Naive thymus-derived CD8-positive, alpha-beta T cell (primary cell): ENCODE measurements at regions not wholly inside any gene's neighbourhood (a gene's known extent, or its start where the extent isn't known, plus 50 kb on each side); places are given as distances from the start of the nearest gene placed in this dataset.

Experiments
- ATAC-seq, 2 donors: fragments of 150-1000 bp; cut with Tn5 transposase in 1 of 2; sonication (Bioruptor Pico), chemical (Tn5 transposase) in 1 of 2; 1 replicate in 1 of 2; 2 replicates in 1 of 2; pipeline ENCODE4 v1.10.0; 2021; ENCODE audit warnings: mild to moderate bottlenecking in 2 of 2, moderate library complexity in 2 of 2
- POLR2A ChIA-PET: fragments of 350-600 bp; sonication (Branson Sonifier 250); formaldehyde crosslinking; loops from one replicate; lab custom pipeline; 2021; ENCODE audit warnings: antibody characterized with exemption; lab: Charles Lee
- DNase-seq, 10 donors: peaks; one replicate each; pipeline versions ENCODE4 v3.0.0 to v3.0.0-alpha.2; 2020 to 2022
- H3K27ac Mint-ChIP-seq, 10 donors: one replicate each; pipeline ENCODE4 v1.8.0; 2020 to 2022; ENCODE audit warnings: mild to moderate bottlenecking in 10 of 10, mixed read lengths in 10 of 10, moderate library complexity in 4 of 10, inconsistent platforms in 1 of 10
- H3K27me3 Mint-ChIP-seq, 5 donors: one replicate each; pipeline ENCODE4 v1.8.0; 2021 to 2022; ENCODE audit warnings: mixed read lengths in 5 of 5
- H3K36me3 Mint-ChIP-seq, 3 donors: one replicate each; pipeline ENCODE4 v1.8.0; 2020 to 2022; ENCODE audit warnings: mixed read lengths in 3 of 3, mild to moderate bottlenecking in 2 of 3, inconsistent platforms in 1 of 3
- H3K4me1 Mint-ChIP-seq, 4 donors: one replicate each; pipeline ENCODE4 v1.8.0; 2021 to 2022; ENCODE audit warnings: mixed read lengths in 4 of 4
- H3K4me3 Mint-ChIP-seq, 10 donors: one replicate each; pipeline ENCODE4 v1.8.0; 2020 to 2022; ENCODE audit warnings: mild to moderate bottlenecking in 10 of 10, mixed read lengths in 10 of 10, moderate library complexity in 6 of 10, inconsistent platforms in 1 of 10
- H3K9me3 Mint-ChIP-seq, 9 donors: one replicate each; pipeline ENCODE4 v1.8.0; 2020 to 2022; ENCODE audit warnings: mixed read lengths in 9 of 9, mild to moderate bottlenecking in 3 of 9, inconsistent platforms in 1 of 9, moderate library complexity in 1 of 9

GRCh38 chr4:78675325-78675724 is 100.8 kb upstream of the BMP2K start:
- no peak for DNase-seq
- POLR2A ChIA-PET: no interaction called here
- Mint-ChIP-seq H3K9me3 (peaks cover 0 to 9% (median 2%) of the 10 kb centered on the region in 9 donors), H3K4me1 (peaks cover 0 to 20% (median 0%) of the 10 kb centered on the region in 4 donors), H3K27ac (no peak overlapping the region), H3K4me3 (no peak overlapping the region), H3K27me3 (peaks cover 0 to 1% (median 0%) of the 10 kb centered on the region in 5 donors), H3K36me3 (peaks cover 0 to 5% (median 0%) of the 10 kb centered on the region in 3 donors)
- no peak for ATAC-seq

- peak overlapping the region in 1 of 10 donors; percentile 13 for H3K27ac Mint-ChIP-seq
- POLR2A ChIA-PET: no interaction called here
- no peaks in the 10 kb centered on the region for H3K27me3 Mint-ChIP-seq
- DNase-seq (no peak), ATAC-seq (no peak)
- H3K4me1 Mint-ChIP-seq: no peaks in the 10 kb centered on the region
- no peaks in the 10 kb centered on the region for H3K9me3 Mint-ChIP-seq
- no peak overlapping the region for H3K4me3 Mint-ChIP-seq
- H3K36me3 Mint-ChIP-seq: no peaks in the 10 kb centered on the region
These were observed 94.1 kb upstream of the BMP2K start for GRCh38 chr4:78682070-78682469.

- H3K9me3 Mint-ChIP-seq: no peaks in the 10 kb centered on the region
- no peak overlapping the region for H3K27ac Mint-ChIP-seq
- ATAC-seq (no peak), DNase-seq (no peak)
- no peaks in the 10 kb centered on the region for H3K27me3 Mint-ChIP-seq
- POLR2A ChIA-PET: no interaction called here
- H3K4me3 Mint-ChIP-seq: no peak overlapping the region
- no peaks in the 10 kb centered on the region for H3K36me3 Mint-ChIP-seq
- no peaks in the 10 kb centered on the region for H3K4me1 Mint-ChIP-seq
These were observed 92.8 kb upstream of the BMP2K start for GRCh38 chr4:78683352-78683751.

- H3K4me3 Mint-ChIP-seq: no peak overlapping the region
- DNase-seq (no peak), ATAC-seq (no peak)
- no peaks in the 10 kb centered on the region for H3K27me3 Mint-ChIP-seq
- no peaks in the 10 kb centered on the region for H3K4me1 Mint-ChIP-seq
- POLR2A ChIA-PET: no interaction called here
- H3K9me3 Mint-ChIP-seq: no peaks in the 10 kb centered on the region
- no peaks in the 10 kb centered on the region for H3K36me3 Mint-ChIP-seq
- no peak overlapping the region for H3K27ac Mint-ChIP-seq
These were observed 91.6 kb upstream of the BMP2K start for GRCh38 chr4:78684325-78685079.

- no peak overlapping the region for H3K4me3 Mint-ChIP-seq
- H3K9me3 Mint-ChIP-seq: no peaks in the 10 kb centered on the region
- H3K4me1 Mint-ChIP-seq: peaks cover 2 to 12% (median 7%) of the 10 kb centered on the region in 4 donors
- POLR2A ChIA-PET: no interaction called here
- ATAC-seq (no peak), DNase-seq (no peak)
- H3K27ac Mint-ChIP-seq: no peak overlapping the region
- no peaks in the 10 kb centered on the region for H3K36me3 Mint-ChIP-seq
- no peaks in the 10 kb centered on the region for H3K27me3 Mint-ChIP-seq
These were observed 88.3 kb upstream of the BMP2K start for GRCh38 chr4:78687818-78688217.

- H3K27ac Mint-ChIP-seq: no peak overlapping the region
- no peaks in the 10 kb centered on the region for H3K9me3 Mint-ChIP-seq
- no peak for DNase-seq
- no peak overlapping the region for H3K4me3 Mint-ChIP-seq
- POLR2A ChIA-PET: no interaction called here
- H3K27me3 Mint-ChIP-seq: no peaks in the 10 kb centered on the region
- H3K36me3 Mint-ChIP-seq: no peaks in the 10 kb centered on the region
- peaks cover 2 to 12% (median 7%) of the 10 kb centered on the region in 4 donors for H3K4me1 Mint-ChIP-seq
- ATAC-seq: no peak
These were observed 87.8 kb upstream of the BMP2K start for GRCh38 chr4:78688366-78688765.

GRCh38 chr4:78689261-78689660 is 86.9 kb upstream of the BMP2K start:
- no peak overlapping the region for H3K27ac Mint-ChIP-seq
- DNase-seq (no peak), ATAC-seq (no peak)
- H3K9me3 Mint-ChIP-seq: no peaks in the 10 kb centered on the region
- no peaks in the 10 kb centered on the region for H3K27me3 Mint-ChIP-seq
- no peaks in the 10 kb centered on the region for H3K36me3 Mint-ChIP-seq
- POLR2A ChIA-PET: no interaction called here
- H3K4me3 Mint-ChIP-seq: no peak overlapping the region
- peaks cover 2 to 12% (median 7%) of the 10 kb centered on the region in 4 donors for H3K4me1 Mint-ChIP-seq

- POLR2A ChIA-PET: no interaction called here
- Mint-ChIP-seq H3K27ac (no peak overlapping the region), H3K36me3 (no peaks in the 10 kb centered on the region), H3K9me3 (no peaks in the 10 kb centered on the region), H3K4me1 (peaks cover 2 to 12% (median 7%) of the 10 kb centered on the region in 4 donors), H3K27me3 (no peaks in the 10 kb centered on the region), H3K4me3 (no peak overlapping the region)
- DNase-seq: no peak
- no peak for ATAC-seq
These were observed 86.3 kb upstream of the BMP2K start for GRCh38 chr4:78689700-78690323.

GRCh38 chr4:78691334-78691754 is 84.8 kb upstream of the BMP2K start:
- no peak for ATAC-seq
- no peaks in the 10 kb centered on the region for H3K27me3 Mint-ChIP-seq
- no peaks in the 10 kb centered on the region for H3K36me3 Mint-ChIP-seq
- no peak for DNase-seq
- H3K27ac Mint-ChIP-seq: peak overlapping the region in 2 of 10 donors; percentile 2 to 4
- no peaks in the 10 kb centered on the region for H3K9me3 Mint-ChIP-seq
- POLR2A ChIA-PET: no interaction called here
- no peak overlapping the region for H3K4me3 Mint-ChIP-seq
- H3K4me1 Mint-ChIP-seq: peaks cover 2 to 12% (median 7%) of the 10 kb centered on the region in 4 donors

- Mint-ChIP-seq H3K4me1 (peaks cover 2 to 12% (median 7%) of the 10 kb centered on the region in 4 donors), H3K4me3 (no peak overlapping the region), H3K9me3 (no peaks in the 10 kb centered on the region), H3K27me3 (no peaks in the 10 kb centered on the region), H3K27ac (peak overlapping the region in 2 of 10 donors; percentile 3 to 6), H3K36me3 (no peaks in the 10 kb centered on the region)
- ATAC-seq: peak; percentile 25 to 36
- DNase-seq: no peak
- POLR2A ChIA-PET: no interaction called here
These were observed 84.0 kb upstream of the BMP2K start for GRCh38 chr4:78691971-78692821.

- POLR2A ChIA-PET: no interaction called here
- H3K36me3 Mint-ChIP-seq: no peaks in the 10 kb centered on the region
- H3K9me3 Mint-ChIP-seq: no peaks in the 10 kb centered on the region
- peaks cover 2 to 12% (median 7%) of the 10 kb centered on the region in 4 donors for H3K4me1 Mint-ChIP-seq
- H3K27ac Mint-ChIP-seq: peak overlapping the region in 1 of 10 donors; percentile 24
- ATAC-seq (no peak), DNase-seq (no peak)
- no peak overlapping the region for H3K4me3 Mint-ChIP-seq
- H3K27me3 Mint-ChIP-seq: no peaks in the 10 kb centered on the region
These were observed 83.4 kb upstream of the BMP2K start for GRCh38 chr4:78692822-78693170.

- Mint-ChIP-seq H3K4me3 (no peak overlapping the region), H3K9me3 (no peaks in the 10 kb centered on the region), H3K36me3 (no peaks in the 10 kb centered on the region), H3K4me1 (peaks cover 2 to 12% (median 7%) of the 10 kb centered on the region in 4 donors), H3K27me3 (no peaks in the 10 kb centered on the region), H3K27ac (no peak overlapping the region)
- POLR2A ChIA-PET: no interaction called here
- DNase-seq (no peak), ATAC-seq (no peak)
These were observed 82.2 kb upstream of the BMP2K start for GRCh38 chr4:78693777-78694456.

- Mint-ChIP-seq H3K36me3 (no peaks in the 10 kb centered on the region), H3K4me3 (no peak overlapping the region), H3K27me3 (no peaks in the 10 kb centered on the region), H3K4me1 (peaks cover 2 to 12% (median 7%) of the 10 kb centered on the region in 4 donors), H3K9me3 (no peaks in the 10 kb centered on the region), H3K27ac (no peak overlapping the region)
- POLR2A ChIA-PET: no interaction called here
- DNase-seq (no peak), ATAC-seq (no peak)
These were observed 81.7 kb upstream of the BMP2K start for GRCh38 chr4:78694457-78694787.
